WTC11 (cell line): ENCODE measurements at regions not wholly inside any gene's neighbourhood (a gene's known extent, or its start where the extent isn't known, plus 50 kb on each side); places are given as distances from the start of the nearest gene placed in this dataset.

Experiments
- ATAC-seq: fragments of 200-7000 bp; cut with Tn5 transposase; 2 replicates; pipeline ENCODE4 v1.10.0; 2021; ENCODE audit warnings: mild to moderate bottlenecking, moderate library complexity
- CTCF ChIA-PET: fragments of 300-600 bp; sonication (Branson Sonifier 250); formaldehyde crosslinking; loops from one replicate; lab custom pipeline; 2021; ENCODE audit warnings: antibody characterized with exemption; lab: Charles Lee
- POLR2A ChIA-PET: fragments of 350-600 bp; sonication (Branson Sonifier 250); formaldehyde crosslinking; loops from one replicate; lab custom pipeline; 2021; ENCODE audit warnings: antibody characterized with exemption; lab: Charles Lee
- DNase-seq: peaks from one replicate; pipeline ENCODE4 v3.0.0; 2021; ENCODE audit warnings: low spot score
- H3K27ac Mint-ChIP-seq: 2 replicates; pipeline ENCODE4 v1.8.0; 2021; ENCODE audit warnings: mixed read lengths
- H3K27me3 Mint-ChIP-seq: 2 replicates; pipeline ENCODE4 v1.8.0; 2021; ENCODE audit warnings: low read depth, mild to moderate bottlenecking, moderate library complexity, mixed read lengths
- H3K36me3 Mint-ChIP-seq: 2 replicates; pipeline ENCODE4 v1.8.0; 2021; ENCODE audit warnings: mixed read lengths
- H3K4me1 Mint-ChIP-seq: 2 replicates; pipeline ENCODE4 v1.8.0; 2022; ENCODE audit warnings: mixed read lengths
- H3K4me3 Mint-ChIP-seq: 2 replicates; pipeline ENCODE4 v1.8.0; 2021; ENCODE audit warnings: mild to moderate bottlenecking, moderate library complexity, mixed read lengths
- H3K9me3 Mint-ChIP-seq: 2 replicates; pipeline ENCODE4 v1.8.0; 2021; ENCODE audit warnings: mixed read lengths
- AFF4 ChIP-seq: sonication (generic); formaldehyde crosslinking; IDR thresholded peaks from 2 replicates; pipeline ENCODE4 v1.8.1; 2023; ENCODE audit warnings: mild to moderate bottlenecking, missing genetic modification reagents, borderline replicate concordance
- AR ChIP-seq: fragments of 250-450 bp; sonication (Bioruptor Pico); IDR thresholded peaks from 2 replicates; pipeline ENCODE4 v1.9.0; 2021; ENCODE audit warnings: mild to moderate bottlenecking
- ARID4B ChIP-seq: sonication (generic); formaldehyde crosslinking; IDR thresholded peaks from 2 replicates; pipeline ENCODE4 v1.8.0; 2023; ENCODE audit warnings: missing genetic modification reagents, mild to moderate bottlenecking, borderline replicate concordance
- CTCF ChIP-seq: fragments of 200-600 bp; IDR thresholded peaks from 2 replicates; pipeline ENCODE4 v1.8.0; 2022; ENCODE audit warnings: antibody characterized with exemption
- E2F5 ChIP-seq: sonication (generic); formaldehyde crosslinking; IDR thresholded peaks from 2 replicates; pipeline ENCODE4 v1.8.1; 2022; ENCODE audit warnings: mild to moderate bottlenecking, moderate library complexity, missing genetic modification reagents
- RORB ChIP-seq: fragments of 250-450 bp; sonication (Bioruptor Pico); IDR thresholded peaks from 2 replicates; pipeline ENCODE4 v1.9.0; 2021; ENCODE audit warnings: mild to moderate bottlenecking
- ZBTB43 ChIP-seq: sonication (generic); formaldehyde crosslinking; IDR thresholded peaks from 2 replicates; pipeline ENCODE4 v1.8.1; 2023; ENCODE audit warnings: mild to moderate bottlenecking, missing genetic modification reagents
- ZNF532 ChIP-seq: fragments of 250-450 bp; sonication (Bioruptor Pico); IDR thresholded peaks from 2 replicates; pipeline ENCODE4 v1.9.0; 2021; ENCODE audit warnings: mild to moderate bottlenecking, borderline replicate concordance

- TF ChIP-seq ZNF532 (CRISPR knock-in tag) (no peak), E2F5 (CRISPR knock-in tag) (no peak)
These were observed 617.6 kb downstream of the FGF9 start (continued) for GRCh38 chr13:22288496-22288895.

GRCh38 chr13:22289711-22290110, 618.8 kb downstream of the FGF9 start:
- no peak for DNase-seq
- TF ChIP-seq ARID4B (CRISPR knock-in tag) (no peak), CTCF (no peak), AR (CRISPR knock-in tag) (no peak), ZBTB43 (CRISPR knock-in tag) (no peak), RORB (CRISPR knock-in tag) (no peak), AFF4 (CRISPR knock-in tag) (no peak)
- ChIA-PET POLR2A (no interaction called here), CTCF (no interaction called here)
- Mint-ChIP-seq H3K36me3 (no peaks in the 10 kb centered on the region), H3K27me3 (no peaks in the 10 kb centered on the region), H3K4me3 (no peak overlapping the region), H3K27ac (no peak overlapping the region), H3K9me3 (no peaks in the 10 kb centered on the region), H3K4me1 (peaks cover 2% of the 10 kb centered on the region; the same call in 1 of the 2 replicates)
- no peak for ATAC-seq
